ENCODE measurements at regions not wholly inside any gene's neighbourhood (a gene's known extent, or its start where the extent isn't known, plus 50 kb on each side); places are given as distances from the start of the nearest gene placed in this dataset.

DNA sequence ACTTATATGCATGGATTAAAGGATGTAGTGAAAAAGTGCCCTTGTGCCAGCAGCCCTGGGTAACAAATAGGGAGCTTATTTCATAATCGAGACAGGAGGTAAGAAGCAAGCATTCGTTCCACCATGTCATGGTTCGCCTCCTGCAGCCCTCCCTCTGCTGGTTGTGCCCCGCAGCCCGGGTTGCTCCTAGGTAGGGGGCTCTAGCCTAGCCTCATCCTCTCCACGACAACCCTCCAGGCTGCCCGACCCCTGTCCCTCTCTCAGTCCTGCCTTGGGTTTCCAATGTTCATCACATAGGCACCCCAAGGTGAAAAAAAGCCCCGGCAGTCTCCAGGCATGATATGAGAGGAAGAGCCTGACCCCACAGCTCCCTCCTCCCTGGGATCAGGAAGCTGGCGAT lies 75.5 kb upstream of the SYNDIG1 start:
- no peak overlapping the region for H2AFZ ChIP-seq (ENCODE audit: insufficient read depth, low read depth, low read length, poor library complexity, severe bottlenecking)
- TF ChIP-seq EZH2 (IDR thresholded peaks at IDR 0.05; ENCODE audit: borderline replicate concordance, insufficient read depth, low read depth, low read length, poor library complexity, severe bottlenecking) (no peak), CTCF (IDR thresholded peaks at IDR 0.05) (no peak)
- CTCF ChIA-PET = no interaction called here

DNA sequence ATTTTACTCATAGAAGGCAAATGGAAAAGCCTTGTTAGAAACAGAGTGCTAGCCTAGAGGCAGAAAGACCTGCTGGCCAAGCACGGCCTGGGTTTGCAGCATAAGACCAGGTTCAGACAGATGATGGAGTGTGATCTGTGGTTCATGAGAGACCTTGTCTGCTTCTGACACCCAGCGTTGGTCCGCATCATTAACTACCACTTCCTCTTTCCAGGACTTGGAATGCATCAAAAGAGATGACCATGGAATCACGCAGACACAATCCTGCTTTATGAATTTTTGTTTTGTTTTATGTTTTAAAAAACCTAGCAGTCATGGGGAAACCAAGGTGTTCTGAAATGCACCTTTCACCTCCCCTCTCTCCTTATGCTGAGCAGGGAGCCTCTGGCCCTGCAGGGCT lies 76.8 kb upstream of the SYNDIG1 start:
- DNase-seq = no peak
- TF ChIP-seq CTCF (IDR thresholded peaks at IDR 0.05) (no peak), EZH2 (IDR thresholded peaks at IDR 0.05; ENCODE audit: borderline replicate concordance, insufficient read depth, low read depth, low read length, poor library complexity, severe bottlenecking) (no peak)

More for the DNA sequence above, 75.5 kb upstream of the SYNDIG1 start:
- Histone ChIP-seq H3K79me2 (ENCODE audit: control insufficient read depth, insufficient read depth, low read length) (no peaks in the 10 kb centered on the region), H3K4me3 (ENCODE audit: control extremely low read depth in 1 of 5, extremely low read depth in 1 of 5, insufficient read depth in 1 of 5, low read depth in 2 of 5, low read length in 4 of 5) (no peak overlapping the region), H3K9me3 (ENCODE audit: control extremely low read depth in 1 of 3, control insufficient read depth in 2 of 3, insufficient read depth in 1 of 3, low read length in 2 of 3) (peaks cover 0 to 4% (median 0%) of the 10 kb centered on the region in 3 donors), H3K4me1 (ENCODE audit: control insufficient read depth in 2 of 2, insufficient read depth in 2 of 2, low read length in 2 of 2) (peaks cover 0 to 8% of the 10 kb centered on the region in 2 donors), H3K9ac (ENCODE audit: low read length) (no peak overlapping the region), H3K27ac (ENCODE audit: low read length in 2 of 2) (no peak overlapping the region), H4K20me1 (ENCODE audit: control insufficient read depth, insufficient read depth, low read length, poor library complexity, severe bottlenecking) (no peaks in the 10 kb centered on the region), H3K27me3 (replicated peaks in 1 of 4; ENCODE audit: control extremely low read depth in 1 of 4, control insufficient read depth in 3 of 4, insufficient read depth in 4 of 4, low read length in 3 of 4) (no peaks in the 10 kb centered on the region), H3K4me2 (replicated peaks; ENCODE audit: low read depth, low read length, poor library complexity, severe bottlenecking) (no peak overlapping the region), H3K36me3 (replicated peaks in 1 of 2; ENCODE audit: control extremely low read depth in 1 of 2, control insufficient read depth in 1 of 2, extremely low read depth in 1 of 2, insufficient read depth in 2 of 2, low read length in 1 of 2) (no peaks in the 10 kb centered on the region)
- POLR2A ChIA-PET = no interaction called here
- WGBS (ENCODE audit: insufficient coverage) = 86% methylated on average over 7 of the region's 9 CpGs
- ATAC-seq (ENCODE audit: low read depth) (no peak), DNase-seq (no peak)
- intact Hi-C loops (cut with micrococcal nuclease) = no loop called here
- no peak overlapping the region for H3K4me3 Mint-ChIP-seq
- H3K27ac Mint-ChIP-seq = no peak overlapping the region
- H3K27me3 Mint-ChIP-seq = no peaks in the 10 kb centered on the region
- H3K4me1 Mint-ChIP-seq = peaks cover 16% of the 10 kb centered on the region
- peaks cover 9% of the 10 kb centered on the region for H3K9me3 Mint-ChIP-seq (ENCODE audit: insufficient read depth)

More for the DNA sequence above, 76.8 kb upstream of the SYNDIG1 start:
- no peak overlapping the region for H3K9ac ChIP-seq (ENCODE audit: low read length)
- Mint-ChIP-seq H3K27ac (no peak overlapping the region), H3K4me3 (no peak overlapping the region), H3K4me1 (peaks cover 16% of the 10 kb centered on the region), H3K27me3 (no peaks in the 10 kb centered on the region), H3K9me3 (ENCODE audit: insufficient read depth) (no peaks in the 10 kb centered on the region)
- intact Hi-C loops (cut with micrococcal nuclease) = no loop called here
- no peaks in the 10 kb centered on the region for H3K27me3 ChIP-seq (replicated peaks in 1 of 4; ENCODE audit: control extremely low read depth in 1 of 4, control insufficient read depth in 3 of 4, insufficient read depth in 4 of 4, low read length in 3 of 4)
- no peak overlapping the region for H3K27ac ChIP-seq (ENCODE audit: low read length in 2 of 2)
- H3K4me2 ChIP-seq (replicated peaks; ENCODE audit: low read depth, low read length, poor library complexity, severe bottlenecking) = no peak overlapping the region
- H3K9me3 ChIP-seq (ENCODE audit: control extremely low read depth in 1 of 3, control insufficient read depth in 2 of 3, insufficient read depth in 1 of 3, low read length in 2 of 3) = peaks cover 0 to 4% (median 0%) of the 10 kb centered on the region in 3 donors
- peaks cover 0 to 8% of the 10 kb centered on the region in 2 donors for H3K4me1 ChIP-seq (ENCODE audit: control insufficient read depth in 2 of 2, insufficient read depth in 2 of 2, low read length in 2 of 2)
- no peak overlapping the region for H3K4me3 ChIP-seq (ENCODE audit: control extremely low read depth in 1 of 5, extremely low read depth in 1 of 5, insufficient read depth in 1 of 5, low read depth in 2 of 5, low read length in 4 of 5)
- H3K79me2 ChIP-seq (ENCODE audit: control insufficient read depth, insufficient read depth, low read length) = no peaks in the 10 kb centered on the region
- WGBS (ENCODE audit: insufficient coverage) = 80% methylated on average over 3 of the region's 4 CpGs
- no peak for ATAC-seq (ENCODE audit: low read depth)
- H4K20me1 ChIP-seq (ENCODE audit: control insufficient read depth, insufficient read depth, low read length, poor library complexity, severe bottlenecking) = no peaks in the 10 kb centered on the region
- CTCF ChIA-PET = no interaction called here
- no peak overlapping the region for H2AFZ ChIP-seq (ENCODE audit: insufficient read depth, low read depth, low read length, poor library complexity, severe bottlenecking)
- H3K36me3 ChIP-seq (replicated peaks in 1 of 2; ENCODE audit: control extremely low read depth in 1 of 2, control insufficient read depth in 1 of 2, extremely low read depth in 1 of 2, insufficient read depth in 2 of 2, low read length in 1 of 2) = no peaks in the 10 kb centered on the region
- POLR2A ChIA-PET = no interaction called here
